Stimulated activated CD4-positive, alpha-beta T cell treated with anti-CD3 and anti-CD28 coated beads, Interleukin-4, amount 100 ng/mL, for 4 hours (primary cell): ENCODE measurements at regions not wholly inside any gene's neighbourhood (a gene's known extent, or its start where the extent isn't known, plus 50 kb on each side); places are given as distances from the start of the nearest gene placed in this dataset.

ENCODE experiments used
- DNase-seq, 2 experiments: peaks; one replicate each; pipeline ENCODE4 v3.0.0-alpha.2; 2020

DNA sequence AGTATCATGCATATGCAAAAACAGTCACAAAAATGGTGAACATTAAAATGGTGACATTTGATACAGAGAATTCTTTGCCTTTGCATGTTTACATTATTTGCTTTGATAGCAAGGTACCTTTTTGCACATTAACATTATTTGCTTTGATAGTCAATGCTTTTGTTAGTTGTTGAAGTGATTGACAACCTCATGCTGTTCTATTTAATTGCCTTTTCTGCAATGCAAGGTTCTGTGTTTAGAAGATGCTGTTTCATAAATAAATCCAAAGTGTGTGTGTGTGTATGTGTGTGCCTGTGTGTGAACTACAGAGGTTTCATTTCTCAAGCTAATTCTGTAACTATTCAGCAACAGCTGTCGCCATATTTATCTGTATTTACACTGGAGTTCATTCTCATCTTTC, 668.7 kb downstream of the NR2F1-AS1 start:
- no peak for DNase-seq

DNA sequence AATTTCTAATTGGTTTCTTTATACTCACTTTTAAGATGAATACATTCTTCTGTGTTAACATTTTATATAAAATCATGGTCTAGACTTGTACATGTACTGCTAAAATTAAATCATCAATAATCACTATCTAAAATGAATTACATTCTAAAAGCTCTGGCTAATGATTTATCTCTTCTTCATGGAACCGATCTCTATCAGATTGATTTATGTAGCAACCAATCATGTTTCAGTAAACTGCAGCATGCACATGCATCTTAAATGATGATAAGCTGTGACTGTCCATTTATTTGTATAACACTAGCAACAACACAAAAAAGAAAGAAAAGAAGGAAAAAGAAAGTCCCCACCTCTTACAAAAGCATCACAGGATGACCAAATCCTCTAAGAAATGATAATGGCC, 669.2 kb downstream of the NR2F1-AS1 start:
- no peak for DNase-seq

GRCh38 chr5:92911293-92911692, 669.7 kb downstream of the NR2F1-AS1 start:
- DNase-seq, result no peak

- no peak for DNase-seq
Observed at GRCh38 chr5:92909602-92909962, 671.4 kb downstream of the NR2F1-AS1 start.

DNA sequence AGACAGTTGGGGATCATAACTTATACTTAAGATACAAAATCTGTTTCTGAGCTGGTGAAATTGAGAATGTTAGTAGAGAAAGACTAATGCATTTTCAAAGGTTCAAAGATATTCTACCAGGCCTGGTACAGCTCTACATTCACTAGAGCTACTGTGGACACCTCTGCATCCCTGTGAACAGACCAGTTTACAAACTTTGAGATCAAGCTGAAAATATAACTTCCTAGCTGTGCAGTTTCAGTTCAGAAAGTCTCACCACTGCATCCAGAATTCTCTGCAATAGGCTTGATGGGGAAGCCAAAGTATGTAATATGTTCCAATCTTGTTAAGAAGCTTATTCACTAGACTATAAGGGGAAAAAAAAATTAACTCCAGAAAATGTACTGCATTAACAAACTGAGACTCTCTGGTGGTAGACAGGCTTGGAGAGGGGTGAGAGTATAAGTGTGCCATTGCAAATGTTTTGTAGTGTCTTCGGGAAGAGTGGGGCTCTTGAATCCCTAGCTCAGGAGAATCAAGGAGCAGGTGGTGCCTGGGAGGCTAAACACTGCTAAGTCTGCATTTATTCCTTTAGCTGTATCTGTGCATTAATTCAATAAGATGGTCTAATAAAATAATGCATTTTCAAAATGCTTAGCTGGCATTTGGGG, 671.9 kb downstream of the NR2F1-AS1 start:
- no peak for DNase-seq

GRCh38 chr5:92907938-92908606, 672.9 kb downstream of the NR2F1-AS1 start:
- no peak for DNase-seq

DNA sequence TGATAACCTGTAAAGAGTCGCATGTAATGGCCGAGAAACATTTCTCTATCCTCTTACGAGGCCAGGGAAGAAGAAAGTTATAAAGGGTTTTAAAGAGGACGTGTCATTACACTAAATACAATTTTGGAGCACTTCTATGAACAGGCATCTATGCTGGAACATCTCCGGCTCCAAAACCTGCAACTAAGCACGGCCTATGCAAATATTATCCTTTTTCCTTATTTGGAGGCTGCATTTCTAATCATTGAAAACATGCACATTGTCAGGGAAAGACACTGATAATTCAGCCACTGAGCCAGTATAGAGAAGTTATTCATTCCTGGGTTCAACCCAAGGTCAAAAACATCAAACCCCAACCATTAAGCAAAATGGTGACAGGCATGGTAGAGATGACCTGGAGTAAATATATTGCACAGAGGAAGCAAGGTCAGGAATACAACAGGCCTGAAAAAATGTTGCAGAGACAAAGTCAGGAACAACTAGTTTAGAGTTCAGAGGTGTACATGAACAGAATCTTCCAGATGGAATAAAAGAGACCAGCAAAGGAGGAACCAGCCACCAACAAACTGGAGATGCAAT, 674.1 kb downstream of the NR2F1-AS1 start:
- DNase-seq, result no peak

GRCh38 chr5:92904021-92904420, 677.0 kb downstream of the NR2F1-AS1 start:
- no peak for DNase-seq

GRCh38 chr5:92899611-92900010, 681.4 kb downstream of the NR2F1-AS1 start:
- DNase-seq, result no peak

- no peak for DNase-seq
Observed at GRCh38 chr5:92896722-92897121, 684.3 kb downstream of the NR2F1-AS1 start.

- DNase-seq, result no peak
Observed at GRCh38 chr5:92890841-92891244, 690.2 kb downstream of the NR2F1-AS1 start.

GRCh38 chr5:92889140-92889539, 691.9 kb downstream of the NR2F1-AS1 start:
- no peak for DNase-seq

GRCh38 chr5:92887254-92887653, 693.8 kb downstream of the NR2F1-AS1 start:
- no peak for DNase-seq

GRCh38 chr5:92886751-92887150, 694.3 kb downstream of the NR2F1-AS1 start:
- DNase-seq, result no peak

GRCh38 chr5:92885950-92886349, 695.1 kb downstream of the NR2F1-AS1 start:
- DNase-seq, result no peak

- no peak for DNase-seq
Observed at GRCh38 chr5:92884469-92884868, 696.5 kb downstream of the NR2F1-AS1 start.

DNA sequence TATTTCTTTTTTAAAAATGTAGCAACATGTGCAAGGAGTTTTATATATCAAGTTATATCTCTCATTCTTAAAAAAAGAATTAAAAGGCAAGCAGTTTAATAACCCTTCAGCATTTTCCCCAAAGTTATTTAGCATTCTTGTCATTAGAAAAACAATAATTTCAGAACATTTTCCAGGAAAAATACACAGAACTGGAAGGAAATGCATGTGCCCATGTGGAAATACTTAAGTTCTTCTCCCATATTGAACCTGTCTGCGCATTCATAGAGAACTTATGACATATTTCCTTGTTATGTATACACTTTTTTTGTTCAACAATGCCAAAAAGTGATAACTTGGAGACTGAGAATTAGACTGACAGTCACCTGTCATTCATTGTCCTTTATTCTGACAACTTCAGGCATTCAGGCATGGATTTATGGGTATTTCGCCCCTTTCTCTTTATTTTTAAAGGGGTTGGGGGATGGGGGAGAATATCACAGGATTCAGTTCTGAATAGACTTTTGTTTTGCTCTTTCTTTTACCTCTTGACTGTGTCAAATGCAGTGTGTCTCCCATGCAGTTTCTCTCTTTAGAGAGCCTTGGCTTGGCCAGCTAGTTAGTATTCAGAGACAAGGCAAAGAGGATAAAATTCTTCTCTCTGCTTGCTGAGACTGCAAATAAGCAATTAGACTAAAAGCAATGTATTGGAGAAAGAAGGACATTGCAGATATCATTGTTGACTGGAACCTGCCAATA, 701.0 kb downstream of the NR2F1-AS1 start:
- DNase-seq, result no peak

DNA sequence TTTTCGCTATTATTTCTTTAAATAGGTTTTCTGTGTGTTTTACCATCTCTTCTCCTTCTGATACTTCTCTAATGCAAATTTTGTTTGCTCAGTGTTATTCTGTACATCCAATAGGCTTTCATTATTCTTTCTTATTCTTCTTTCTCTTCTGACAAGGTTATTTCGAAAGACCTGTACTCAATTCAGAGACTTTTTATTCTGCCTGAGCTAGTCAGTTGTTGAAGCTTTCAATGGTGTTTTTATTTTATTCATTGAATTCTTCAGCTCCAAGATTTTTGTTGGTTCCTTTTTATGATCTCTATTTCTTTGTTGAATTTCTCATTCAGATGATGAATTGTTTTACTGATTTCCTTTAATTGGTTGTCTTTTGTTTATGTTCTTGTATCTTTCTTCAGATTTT, 706.2 kb downstream of the NR2F1-AS1 start:
- DNase-seq, result no peak

- no peak for DNase-seq
Observed at GRCh38 chr5:92868442-92868841, 712.6 kb downstream of the NR2F1-AS1 start.

GRCh38 chr5:92864591-92864990, 716.4 kb downstream of the NR2F1-AS1 start:
- DNase-seq, result no peak

DNA sequence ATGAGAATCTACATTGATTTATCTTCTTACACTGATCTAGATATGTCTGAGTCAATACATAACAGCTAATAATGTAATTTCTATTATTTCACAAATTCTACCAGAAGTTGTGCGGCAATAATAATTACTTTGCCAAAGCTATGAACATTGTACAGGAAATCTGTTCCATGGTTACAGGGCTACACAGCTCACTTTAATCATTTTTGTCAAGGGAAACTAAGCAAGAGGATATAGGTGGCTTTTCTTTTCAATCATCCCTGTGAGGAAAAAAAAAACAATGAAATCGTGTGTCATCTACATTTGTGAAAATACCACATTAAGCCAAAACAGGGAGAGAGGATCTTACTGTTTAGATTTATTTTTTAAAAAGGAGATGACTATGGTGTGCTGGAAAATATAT, 717.4 kb downstream of the NR2F1-AS1 start:
- DNase-seq, result no peak

GRCh38 chr5:92861531-92862285, 719.3 kb downstream of the NR2F1-AS1 start:
- DNase-seq, result no peak

GRCh38 chr5:92860061-92860460, 721.0 kb downstream of the NR2F1-AS1 start:
- DNase-seq, result no peak
